Right lobe of liver (tissue), 4 donors: ENCODE measurements at regions not wholly inside any gene's neighbourhood (a gene's known extent, or its start where the extent isn't known, plus 50 kb on each side); places are given as distances from the start of the nearest gene placed in this dataset.

Source experiments
- POLR2A ChIP-seq: fragments of 450-650 bp; IDR thresholded peaks from one replicate; pipeline ENCODE4 v1.6.1; 2017; ENCODE audit warnings: antibody characterized with exemption, mild to moderate bottlenecking
- TF ChIP-seq, protein P1 (sequence below), 4 donors: fragments of 200-600 bp in 3 of 4; fragments of 450-650 bp in 1 of 4; IDR thresholded peaks; one replicate each; pipeline versions ENCODE4 v1.5.1 to v1.8.0; 2016 to 2022; ENCODE audit warnings: antibody characterized with exemption in 4 of 4, mild to moderate bottlenecking in 2 of 4
- donor health status: DM: no; HTN: no; CAD: no.
- donor health status: DM: no; HTN: no; CAD: no.
- donor health status: DM: no; HTN: yes; CAD: no.

DNA sequence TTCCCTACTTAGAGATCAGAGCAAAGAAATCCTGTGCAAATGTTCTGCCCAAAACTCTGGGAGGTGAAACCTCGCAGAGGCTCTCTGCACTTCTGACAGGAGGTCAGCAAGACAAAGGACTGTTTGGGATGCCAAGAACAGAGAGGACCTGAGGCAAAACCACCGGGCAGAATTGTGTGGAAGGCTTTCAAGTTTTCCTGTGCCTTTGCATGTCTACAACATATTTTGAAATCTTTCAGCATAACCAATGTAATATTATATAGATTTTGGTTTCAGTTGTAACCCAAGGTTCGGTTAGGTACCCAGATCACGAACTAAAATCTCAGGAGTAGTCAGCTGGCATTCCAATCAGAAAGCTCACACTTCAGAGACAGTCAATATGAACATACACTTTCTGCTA, 99.4 kb upstream of the PLEKHA5 start:
- TF ChIP-seq, protein P1, sequence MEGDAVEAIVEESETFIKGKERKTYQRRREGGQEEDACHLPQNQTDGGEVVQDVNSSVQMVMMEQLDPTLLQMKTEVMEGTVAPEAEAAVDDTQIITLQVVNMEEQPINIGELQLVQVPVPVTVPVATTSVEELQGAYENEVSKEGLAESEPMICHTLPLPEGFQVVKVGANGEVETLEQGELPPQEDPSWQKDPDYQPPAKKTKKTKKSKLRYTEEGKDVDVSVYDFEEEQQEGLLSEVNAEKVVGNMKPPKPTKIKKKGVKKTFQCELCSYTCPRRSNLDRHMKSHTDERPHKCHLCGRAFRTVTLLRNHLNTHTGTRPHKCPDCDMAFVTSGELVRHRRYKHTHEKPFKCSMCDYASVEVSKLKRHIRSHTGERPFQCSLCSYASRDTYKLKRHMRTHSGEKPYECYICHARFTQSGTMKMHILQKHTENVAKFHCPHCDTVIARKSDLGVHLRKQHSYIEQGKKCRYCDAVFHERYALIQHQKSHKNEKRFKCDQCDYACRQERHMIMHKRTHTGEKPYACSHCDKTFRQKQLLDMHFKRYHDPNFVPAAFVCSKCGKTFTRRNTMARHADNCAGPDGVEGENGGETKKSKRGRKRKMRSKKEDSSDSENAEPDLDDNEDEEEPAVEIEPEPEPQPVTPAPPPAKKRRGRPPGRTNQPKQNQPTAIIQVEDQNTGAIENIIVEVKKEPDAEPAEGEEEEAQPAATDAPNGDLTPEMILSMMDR (IDR thresholded peaks at IDR 0.05), result no peak
- no peak for TF ChIP-seq POLR2A
